Gastrocnemius medialis (tissue), 4 donors: ENCODE measurements at regions not wholly inside any gene's neighbourhood (a gene's known extent, or its start where the extent isn't known, plus 50 kb on each side); places are given as distances from the start of the nearest gene placed in this dataset.

Experiments
- CTCF ChIP-seq, 5 experiments: fragments of 450-650 bp in 3 of 5; fragments of 200-600 bp in 2 of 5; sonication (generic) in 2 of 5; IDR thresholded peaks in 4 of 5; conservative IDR thresholded peaks in 1 of 5; 1 replicate in 4 of 5; 2 replicates in 1 of 5; pipeline ENCODE4 v1.5.1; 2016 to 2019; ENCODE audit warnings: antibody characterized with exemption in 5 of 5, mild to moderate bottlenecking in 3 of 5, moderate library complexity in 3 of 5
- POLR2A ChIP-seq, 2 donors: fragments of 450-650 bp; IDR thresholded peaks; one replicate each; pipeline ENCODE4 v1.6.1; 2017; ENCODE audit warnings: antibody characterized with exemption in 2 of 2, mild to moderate bottlenecking in 2 of 2, moderate library complexity in 2 of 2

DNA sequence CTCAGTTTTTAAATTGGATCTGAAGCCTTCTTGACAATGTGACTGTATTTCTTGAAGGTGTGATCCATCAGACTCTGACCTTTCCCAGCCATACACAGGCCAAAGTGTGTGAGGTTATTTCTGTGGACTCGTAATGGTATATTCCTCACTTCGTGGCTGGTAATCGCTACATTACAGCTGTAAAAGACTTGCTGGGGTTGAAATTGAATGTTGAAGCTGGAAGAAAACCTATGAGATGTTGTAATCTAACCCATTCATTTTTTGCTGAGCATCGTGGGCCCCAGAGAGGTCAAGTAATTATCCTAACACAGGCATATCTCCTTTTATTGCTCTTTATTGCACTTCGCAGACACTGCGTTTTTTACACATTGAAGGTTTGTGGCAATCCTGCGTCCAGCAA, 405.6 kb upstream of the ZP4 start:
- TF ChIP-seq CTCF (IDR thresholded peaks at IDR 0.05 in 4 of 5, conservative IDR thresholded peaks at IDR 0.05 in 1 of 5) (no peak), POLR2A (IDR thresholded peaks at IDR 0.05) (no peak)
